ENCODE measurements at regions not wholly inside any gene's neighbourhood (a gene's known extent, or its start where the extent isn't known, plus 50 kb on each side); places are given as distances from the start of the nearest gene placed in this dataset.

DNA sequence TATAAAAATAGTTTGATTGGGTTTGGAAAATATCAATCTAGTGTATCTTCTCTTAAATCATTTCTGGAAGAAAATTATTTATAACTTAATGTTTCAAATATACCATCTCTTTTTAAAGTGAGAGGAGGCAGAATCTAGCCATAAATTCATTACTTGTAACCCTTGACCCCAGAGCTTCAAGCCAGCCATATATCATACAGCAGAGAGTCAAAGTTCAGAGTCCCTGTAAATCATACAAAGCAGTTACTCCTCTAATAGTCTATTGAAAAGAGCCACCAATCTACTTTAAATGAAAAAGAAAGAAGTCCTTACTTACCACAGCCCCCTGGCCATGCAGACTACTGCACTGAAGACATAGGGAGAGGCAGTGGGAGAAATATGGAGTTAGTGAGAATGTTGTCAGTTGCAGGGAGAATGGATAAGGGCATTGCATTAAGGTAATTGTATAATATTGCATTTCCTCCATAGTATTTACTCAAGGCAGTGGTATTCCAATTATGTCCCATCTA lies 229.5 kb downstream of the NKX6-1 start:
- H3K27me3 Mint-ChIP-seq = no peaks in the 10 kb centered on the region
- CTCF ChIA-PET = no interaction called here
- H3K9me3 Mint-ChIP-seq = no peaks in the 10 kb centered on the region

DNA sequence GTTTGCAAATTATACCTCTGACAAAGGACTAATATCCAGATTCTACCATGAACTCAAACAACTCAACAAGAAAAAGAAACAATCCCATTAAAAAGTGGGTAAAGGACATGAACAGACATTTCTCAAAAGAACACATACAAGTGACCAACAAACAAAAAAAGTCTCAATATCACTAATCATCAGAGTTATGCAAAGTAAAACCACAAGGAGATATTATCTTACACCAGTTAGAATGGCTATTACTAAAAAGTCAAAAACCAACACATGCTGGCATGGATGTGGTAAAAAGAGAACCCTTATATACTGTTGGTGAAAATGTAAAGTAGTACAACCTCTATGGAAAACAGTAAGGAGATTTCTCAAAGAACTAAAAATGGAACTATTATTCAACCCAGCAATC lies 234.4 kb downstream of the NKX6-1 start:
- Histone ChIP-seq H3K27me3 (ENCODE audit: control insufficient read depth in 1 of 2, insufficient read depth in 2 of 2, low read length in 2 of 2) (no peaks in the 10 kb centered on the region), H3K36me3 (ENCODE audit: insufficient read depth, low read length) (no peaks in the 10 kb centered on the region), H3K9me3 (ENCODE audit: control insufficient read depth in 1 of 2, insufficient read depth in 1 of 2, low read length in 2 of 2) (peaks cover 0 to 11% of the 10 kb centered on the region in 2 experiments), H3K4me1 (ENCODE audit: insufficient read depth, low read length) (no peaks in the 10 kb centered on the region), H3K27ac (ENCODE audit: low read depth in 1 of 2, low read length in 2 of 2) (no peak overlapping the region), H3K4me3 (ENCODE audit: low read length) (no peak overlapping the region)
- POLR2A ChIA-PET = no interaction called here
- CTCF ChIA-PET = no interaction called here
- peaks cover 7% of the 10 kb centered on the region for H3K9me3 Mint-ChIP-seq
- no peaks in the 10 kb centered on the region for H3K27me3 Mint-ChIP-seq
- no peak for ATAC-seq (ENCODE audit: poor library complexity)
- no peaks in the 10 kb centered on the region for H3K36me3 Mint-ChIP-seq (ENCODE audit: low read depth)
- intact Hi-C loops (cut with DNase I, micrococcal nuclease) = no loop called here
- TF ChIP-seq, protein P1, sequence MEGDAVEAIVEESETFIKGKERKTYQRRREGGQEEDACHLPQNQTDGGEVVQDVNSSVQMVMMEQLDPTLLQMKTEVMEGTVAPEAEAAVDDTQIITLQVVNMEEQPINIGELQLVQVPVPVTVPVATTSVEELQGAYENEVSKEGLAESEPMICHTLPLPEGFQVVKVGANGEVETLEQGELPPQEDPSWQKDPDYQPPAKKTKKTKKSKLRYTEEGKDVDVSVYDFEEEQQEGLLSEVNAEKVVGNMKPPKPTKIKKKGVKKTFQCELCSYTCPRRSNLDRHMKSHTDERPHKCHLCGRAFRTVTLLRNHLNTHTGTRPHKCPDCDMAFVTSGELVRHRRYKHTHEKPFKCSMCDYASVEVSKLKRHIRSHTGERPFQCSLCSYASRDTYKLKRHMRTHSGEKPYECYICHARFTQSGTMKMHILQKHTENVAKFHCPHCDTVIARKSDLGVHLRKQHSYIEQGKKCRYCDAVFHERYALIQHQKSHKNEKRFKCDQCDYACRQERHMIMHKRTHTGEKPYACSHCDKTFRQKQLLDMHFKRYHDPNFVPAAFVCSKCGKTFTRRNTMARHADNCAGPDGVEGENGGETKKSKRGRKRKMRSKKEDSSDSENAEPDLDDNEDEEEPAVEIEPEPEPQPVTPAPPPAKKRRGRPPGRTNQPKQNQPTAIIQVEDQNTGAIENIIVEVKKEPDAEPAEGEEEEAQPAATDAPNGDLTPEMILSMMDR (IDR thresholded peaks at IDR 0.05) = no peak
- DNase-seq = no peak
- H3K4me1 Mint-ChIP-seq (ENCODE audit: low read depth) = no peaks in the 10 kb centered on the region
- no peak overlapping the region for H3K27ac Mint-ChIP-seq
- no peak overlapping the region for H3K4me3 Mint-ChIP-seq

More for the DNA sequence above, 229.5 kb downstream of the NKX6-1 start:
- Mint-ChIP-seq H3K27ac (no peak overlapping the region), H3K36me3 (ENCODE audit: low read depth) (no peaks in the 10 kb centered on the region), H3K4me1 (ENCODE audit: low read depth) (no peaks in the 10 kb centered on the region), H3K4me3 (no peak overlapping the region)
- Histone ChIP-seq H3K9me3 (ENCODE audit: control insufficient read depth in 1 of 2, insufficient read depth in 1 of 2, low read length in 2 of 2) (no peaks in the 10 kb centered on the region), H3K27me3 (ENCODE audit: control insufficient read depth in 1 of 2, insufficient read depth in 2 of 2, low read length in 2 of 2) (no peaks in the 10 kb centered on the region), H3K4me3 (ENCODE audit: low read length) (no peak overlapping the region), H3K36me3 (ENCODE audit: insufficient read depth, low read length) (no peaks in the 10 kb centered on the region), H3K27ac (ENCODE audit: low read depth in 1 of 2, low read length in 2 of 2) (no peak overlapping the region), H3K4me1 (ENCODE audit: insufficient read depth, low read length) (no peaks in the 10 kb centered on the region)
- intact Hi-C loops (cut with DNase I, micrococcal nuclease) = no loop called here
- TF ChIP-seq, protein P1 (IDR thresholded peaks at IDR 0.05) = no peak
- POLR2A ChIA-PET = no interaction called here
- DNase-seq (no peak), ATAC-seq (ENCODE audit: poor library complexity) (no peak)

DNA sequence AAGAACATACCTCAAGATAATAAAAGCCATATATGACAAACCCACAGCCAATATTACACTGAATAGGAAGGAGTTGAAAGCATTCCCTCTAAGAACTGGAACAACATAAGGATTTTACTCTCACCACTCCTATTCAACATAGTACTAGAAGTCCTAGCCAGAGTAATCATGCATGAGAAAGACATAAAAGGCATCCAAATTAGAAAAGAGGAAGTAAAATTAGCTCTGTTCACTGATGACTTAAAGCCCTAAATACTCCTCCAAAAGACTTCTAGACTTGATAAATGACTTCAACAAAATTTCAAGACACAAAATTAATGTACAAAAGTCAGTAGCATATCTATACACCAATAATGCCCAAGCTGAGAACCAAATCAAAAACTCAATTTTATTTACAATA lies 235.7 kb downstream of the NKX6-1 start:
- Histone ChIP-seq H3K27ac (ENCODE audit: low read depth in 1 of 2, low read length in 2 of 2) (no peak overlapping the region), H3K4me1 (ENCODE audit: insufficient read depth, low read length) (no peaks in the 10 kb centered on the region), H3K27me3 (ENCODE audit: control insufficient read depth in 1 of 2, insufficient read depth in 2 of 2, low read length in 2 of 2) (no peaks in the 10 kb centered on the region), H3K4me3 (ENCODE audit: low read length) (no peak overlapping the region), H3K36me3 (ENCODE audit: insufficient read depth, low read length) (no peaks in the 10 kb centered on the region), H3K9me3 (ENCODE audit: control insufficient read depth in 1 of 2, insufficient read depth in 1 of 2, low read length in 2 of 2) (peaks cover 5 to 20% of the 10 kb centered on the region in 2 experiments)
- intact Hi-C loops (cut with DNase I, micrococcal nuclease) = no loop called here
- ATAC-seq (ENCODE audit: poor library complexity) = no peak
- H3K27ac Mint-ChIP-seq = no peak overlapping the region
- H3K9me3 Mint-ChIP-seq = peaks cover 11% of the 10 kb centered on the region
- CTCF ChIA-PET = no interaction called here
- no peak for DNase-seq
- H3K4me1 Mint-ChIP-seq (ENCODE audit: low read depth) = no peaks in the 10 kb centered on the region
- H3K36me3 Mint-ChIP-seq (ENCODE audit: low read depth) = no peaks in the 10 kb centered on the region
- TF ChIP-seq, protein P1 (IDR thresholded peaks at IDR 0.05) = no peak
- POLR2A ChIA-PET = interaction anchor here (0.6 kb wide), 1 partner anchor 17 kb away, joined by 3 read pairs; no protein-coding TSS in a partner anchor
- no peak overlapping the region for H3K4me3 Mint-ChIP-seq
- H3K27me3 Mint-ChIP-seq = no peaks in the 10 kb centered on the region
